GM19035 (cell line): ENCODE measurements at regions not wholly inside any gene's neighbourhood (a gene's known extent, or its start where the extent isn't known, plus 50 kb on each side); places are given as distances from the start of the nearest gene placed in this dataset.

Source experiments
- ATAC-seq: cut with Tn5 transposase; IDR thresholded peaks from one replicate; pipeline ENCODE4 v1.9.1; 2021; ENCODE audit not compliant: unreplicated experiment

GRCh38 chr4:32318926-32319325 is 1598.8 kb downstream of the PCDH7 start:
- no peak for ATAC-seq

- ATAC-seq = no peak
Measured at GRCh38 chr4:32321421-32321820, 1601.3 kb downstream of the PCDH7 start.

- ATAC-seq = no peak
Measured at GRCh38 chr4:32334759-32335158, 1614.6 kb downstream of the PCDH7 start.

GRCh38 chr4:32337403-32337802 is 1617.2 kb downstream of the PCDH7 start:
- no peak for ATAC-seq

GRCh38 chr4:32340591-32340990 is 1620.4 kb downstream of the PCDH7 start:
- ATAC-seq = no peak

GRCh38 chr4:32341342-32341741 is 1621.2 kb downstream of the PCDH7 start:
- no peak for ATAC-seq

- ATAC-seq = no peak
Measured at GRCh38 chr4:32342054-32342453, 1621.9 kb downstream of the PCDH7 start.

GRCh38 chr4:32349026-32349425 is 1628.9 kb downstream of the PCDH7 start:
- no peak for ATAC-seq

GRCh38 chr4:32374206-32374605 is 1654.0 kb downstream of the PCDH7 start:
- ATAC-seq = no peak

GRCh38 chr4:32393806-32394205 is 1673.6 kb downstream of the PCDH7 start:
- no peak for ATAC-seq

GRCh38 chr4:32394255-32394654 is 1674.1 kb downstream of the PCDH7 start:
- no peak for ATAC-seq

- no peak for ATAC-seq
Measured at GRCh38 chr4:32396507-32397070, 1676.4 kb downstream of the PCDH7 start.

GRCh38 chr4:32400870-32401269 is 1680.7 kb downstream of the PCDH7 start:
- ATAC-seq = no peak

- ATAC-seq = no peak
Measured at GRCh38 chr4:32417113-32417704, 1697.0 kb downstream of the PCDH7 start.

- ATAC-seq = no peak
Measured at GRCh38 chr4:32423267-32423666, 1703.1 kb downstream of the PCDH7 start.

GRCh38 chr4:32425243-32425642 is 1705.1 kb downstream of the PCDH7 start:
- no peak for ATAC-seq

GRCh38 chr4:32427566-32427965 is 1707.4 kb downstream of the PCDH7 start:
- ATAC-seq = no peak

GRCh38 chr4:32429151-32429550 is 1709.0 kb downstream of the PCDH7 start:
- no peak for ATAC-seq

GRCh38 chr4:32435308-32435707 is 1715.1 kb downstream of the PCDH7 start:
- ATAC-seq = no peak

- no peak for ATAC-seq
Measured at GRCh38 chr4:32436816-32437215, 1716.6 kb downstream of the PCDH7 start.

- ATAC-seq = no peak
Measured at GRCh38 chr4:32440391-32440790, 1720.2 kb downstream of the PCDH7 start.

GRCh38 chr4:32454482-32454881 is 1734.3 kb downstream of the PCDH7 start:
- ATAC-seq = no peak

GRCh38 chr4:32455231-32455630 is 1735.1 kb downstream of the PCDH7 start:
- ATAC-seq = no peak
